HEK293T (cell line): ENCODE measurements at regions not wholly inside any gene's neighbourhood (a gene's known extent, or its start where the extent isn't known, plus 50 kb on each side); places are given as distances from the start of the nearest gene placed in this dataset.

Experiments used
- FOXM1 ChIP-seq: fragments of 450-650 bp; IDR thresholded peaks from 2 replicates; pipeline ENCODE4 v1.6.1; 2017; ENCODE audit warnings: mild to moderate bottlenecking, borderline replicate concordance
- LEF1 ChIP-seq: fragments of 450-650 bp; IDR thresholded peaks from 2 replicates; pipeline ENCODE4 v1.6.1; 2017; ENCODE audit warnings: mild to moderate bottlenecking, borderline replicate concordance
- NFRKB ChIP-seq: fragments of 450-650 bp; IDR thresholded peaks from 2 replicates; pipeline ENCODE4 v1.6.1; 2016; ENCODE audit warnings: mild to moderate bottlenecking, moderate library complexity
- SP1 ChIP-seq: fragments of 450-650 bp; IDR thresholded peaks from 2 replicates; pipeline ENCODE4 v1.6.1; 2017

- no peak for TF ChIP-seq FOXM1
- no peak for TF ChIP-seq LEF1
- no peak for TF ChIP-seq SP1
- TF ChIP-seq NFRKB, result no peak
Measured at GRCh38 chr4:96639932-96640331, 800.0 kb downstream of the PDHA2 start.
